ENCODE measurements at regions not wholly inside any gene's neighbourhood (a gene's known extent, or its start where the extent isn't known, plus 50 kb on each side); places are given as distances from the start of the nearest gene placed in this dataset.

DNA sequence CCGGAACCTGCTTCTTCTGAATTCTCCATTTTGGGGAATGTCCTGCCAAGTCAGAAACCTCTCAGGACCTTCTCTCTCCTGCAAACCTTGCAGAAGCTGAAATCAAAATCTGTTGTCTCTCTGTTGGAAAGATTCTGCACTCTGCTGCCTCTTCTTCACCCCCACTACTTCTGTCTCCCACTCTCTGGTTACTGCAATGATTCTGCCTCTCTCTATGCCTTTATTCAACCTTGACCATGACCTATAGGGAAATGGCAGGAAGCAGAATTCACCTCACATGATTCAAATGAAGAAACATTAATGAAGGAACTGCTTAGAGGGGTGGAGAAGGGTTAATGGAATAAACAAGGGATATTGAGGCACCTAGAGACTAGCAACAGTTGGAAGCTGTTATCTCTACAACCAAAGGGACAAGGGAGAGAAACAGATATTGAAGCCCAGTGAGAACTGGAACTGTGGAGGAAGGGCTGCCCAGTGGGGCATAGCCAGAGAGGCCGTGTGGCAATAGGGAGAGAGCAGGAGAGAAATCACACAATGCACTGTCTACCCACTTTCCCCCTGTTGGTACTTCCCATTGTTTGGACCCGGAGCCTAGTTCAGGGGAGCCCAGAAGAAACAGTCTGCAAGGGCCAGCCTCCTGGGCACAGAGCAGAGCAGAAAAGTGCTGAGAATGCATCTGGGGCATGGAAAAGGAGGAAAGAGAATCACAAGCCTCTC lies 76.1 kb upstream of the JUN start:
- Histone ChIP-seq H3K36me3 (ENCODE audit: control insufficient read depth, insufficient read depth, low read length) (no peaks in the 10 kb centered on the region), H3K4me3 (ENCODE audit: low read depth, low read length) (no peak overlapping the region), H3K27me3 (ENCODE audit: control insufficient read depth, insufficient read depth, low read length) (no peaks in the 10 kb centered on the region)
- no peak for DNase-seq (ENCODE audit: low read depth)
- TF ChIP-seq, protein P1, sequence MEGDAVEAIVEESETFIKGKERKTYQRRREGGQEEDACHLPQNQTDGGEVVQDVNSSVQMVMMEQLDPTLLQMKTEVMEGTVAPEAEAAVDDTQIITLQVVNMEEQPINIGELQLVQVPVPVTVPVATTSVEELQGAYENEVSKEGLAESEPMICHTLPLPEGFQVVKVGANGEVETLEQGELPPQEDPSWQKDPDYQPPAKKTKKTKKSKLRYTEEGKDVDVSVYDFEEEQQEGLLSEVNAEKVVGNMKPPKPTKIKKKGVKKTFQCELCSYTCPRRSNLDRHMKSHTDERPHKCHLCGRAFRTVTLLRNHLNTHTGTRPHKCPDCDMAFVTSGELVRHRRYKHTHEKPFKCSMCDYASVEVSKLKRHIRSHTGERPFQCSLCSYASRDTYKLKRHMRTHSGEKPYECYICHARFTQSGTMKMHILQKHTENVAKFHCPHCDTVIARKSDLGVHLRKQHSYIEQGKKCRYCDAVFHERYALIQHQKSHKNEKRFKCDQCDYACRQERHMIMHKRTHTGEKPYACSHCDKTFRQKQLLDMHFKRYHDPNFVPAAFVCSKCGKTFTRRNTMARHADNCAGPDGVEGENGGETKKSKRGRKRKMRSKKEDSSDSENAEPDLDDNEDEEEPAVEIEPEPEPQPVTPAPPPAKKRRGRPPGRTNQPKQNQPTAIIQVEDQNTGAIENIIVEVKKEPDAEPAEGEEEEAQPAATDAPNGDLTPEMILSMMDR (IDR thresholded peaks at IDR 0.05; ENCODE audit: insufficient read depth, low read length, poor library complexity, severe bottlenecking): no peak

DNA sequence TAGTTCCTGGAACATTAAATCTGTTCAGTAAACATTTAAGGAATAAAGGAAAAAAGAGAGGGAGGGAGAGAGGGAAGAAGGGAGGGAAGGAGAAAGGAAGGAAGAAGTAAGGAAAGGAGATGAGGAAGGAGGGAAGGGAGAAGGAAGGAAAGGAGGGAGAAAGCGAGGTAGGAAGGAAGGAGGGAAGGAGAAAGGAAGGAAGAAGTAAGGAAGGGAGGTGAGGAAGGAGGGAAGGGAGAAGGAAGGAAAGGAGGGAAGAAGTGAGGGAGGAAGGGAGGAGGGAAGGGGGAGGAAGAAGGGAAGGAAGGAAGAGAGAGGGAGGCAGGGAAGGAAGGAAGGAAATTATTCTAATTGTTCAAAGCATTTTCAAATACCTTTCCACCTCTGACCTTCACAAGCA lies 77.2 kb upstream of the JUN start:
- DNase-seq (ENCODE audit: low read depth): no peak
- no peaks in the 10 kb centered on the region for H3K36me3 ChIP-seq (ENCODE audit: control insufficient read depth, insufficient read depth, low read length)
- H3K27me3 ChIP-seq (ENCODE audit: control insufficient read depth, insufficient read depth, low read length): no peaks in the 10 kb centered on the region
- TF ChIP-seq, protein P1 (IDR thresholded peaks at IDR 0.05; ENCODE audit: insufficient read depth, low read length, poor library complexity, severe bottlenecking): no peak
- no peak overlapping the region for H3K4me3 ChIP-seq (ENCODE audit: low read depth, low read length)

- no peaks in the 10 kb centered on the region for H3K36me3 ChIP-seq (ENCODE audit: control insufficient read depth, insufficient read depth, low read length)
- TF ChIP-seq, protein P1 (IDR thresholded peaks at IDR 0.05; ENCODE audit: insufficient read depth, low read length, poor library complexity, severe bottlenecking): no peak
- no peaks in the 10 kb centered on the region for H3K27me3 ChIP-seq (ENCODE audit: control insufficient read depth, insufficient read depth, low read length)
- H3K4me3 ChIP-seq (ENCODE audit: low read depth, low read length): no peak overlapping the region
- no peak for DNase-seq (ENCODE audit: low read depth)
Measured at GRCh38 chr1:58861506-58861905, 77.7 kb upstream of the JUN start.

- Histone ChIP-seq H3K36me3 (ENCODE audit: control insufficient read depth, insufficient read depth, low read length) (no peaks in the 10 kb centered on the region), H3K4me3 (ENCODE audit: low read depth, low read length) (no peak overlapping the region), H3K27me3 (ENCODE audit: control insufficient read depth, insufficient read depth, low read length) (no peaks in the 10 kb centered on the region)
- TF ChIP-seq, protein P1 (IDR thresholded peaks at IDR 0.05; ENCODE audit: insufficient read depth, low read length, poor library complexity, severe bottlenecking): no peak
- DNase-seq (ENCODE audit: low read depth): no peak
Measured at GRCh38 chr1:58862728-58863385, 79.0 kb upstream of the JUN start.

GRCh38 chr1:58864654-58865053 lies 80.8 kb upstream of the JUN start:
- Histone ChIP-seq H3K36me3 (ENCODE audit: control insufficient read depth, insufficient read depth, low read length) (no peaks in the 10 kb centered on the region), H3K4me3 (ENCODE audit: low read depth, low read length) (no peak overlapping the region), H3K27me3 (ENCODE audit: control insufficient read depth, insufficient read depth, low read length) (no peaks in the 10 kb centered on the region)
- DNase-seq (ENCODE audit: low read depth): no peak
- TF ChIP-seq, protein P1 (IDR thresholded peaks at IDR 0.05; ENCODE audit: insufficient read depth, low read length, poor library complexity, severe bottlenecking): no peak

Data from kidney epithelial cell (primary cell).